K562 (cell line): ENCODE measurements at regions not wholly inside any gene's neighbourhood (a gene's known extent, or its start where the extent isn't known, plus 50 kb on each side); places are given as distances from the start of the nearest gene placed in this dataset.

Experiments
- CAMTA2 ChIP-seq: fragments of 250-450 bp; sonication (Bioruptor Pico); conservative IDR thresholded peaks from 2 replicates; pipeline ENCODE4 v1.5.1; 2022
- CEBPB ChIP-seq: fragments of 450-650 bp; IDR thresholded peaks from 2 replicates; pipeline ENCODE4 v1.6.1; 2016; ENCODE audit warnings: missing genetic modification characterization, missing compliant biosample characterization
- CTCF ChIP-seq, 3 experiments: IDR thresholded peaks in 2 of 3; conservative IDR thresholded peaks in 1 of 3; 2 replicates each; pipeline ENCODE4 v1.5.1; 2011 to 2012; ENCODE audit warnings: low read length in 3 of 3, mild to moderate bottlenecking in 3 of 3, control low read depth in 2 of 3, improper control_type of control experiment in 1 of 3, inconsistent platforms in 1 of 3, low read depth in 1 of 3, mixed read lengths in 1 of 3, moderate library complexity in 1 of 3; ENCODE audit not compliant: insufficient read depth in 2 of 3
- EZH2 ChIP-seq: IDR thresholded peaks from 2 replicates; pipeline ENCODE4 v1.6.1; 2012; ENCODE audit warnings: low read depth, mild to moderate bottlenecking, inconsistent platforms, low read length, borderline replicate concordance

DNA sequence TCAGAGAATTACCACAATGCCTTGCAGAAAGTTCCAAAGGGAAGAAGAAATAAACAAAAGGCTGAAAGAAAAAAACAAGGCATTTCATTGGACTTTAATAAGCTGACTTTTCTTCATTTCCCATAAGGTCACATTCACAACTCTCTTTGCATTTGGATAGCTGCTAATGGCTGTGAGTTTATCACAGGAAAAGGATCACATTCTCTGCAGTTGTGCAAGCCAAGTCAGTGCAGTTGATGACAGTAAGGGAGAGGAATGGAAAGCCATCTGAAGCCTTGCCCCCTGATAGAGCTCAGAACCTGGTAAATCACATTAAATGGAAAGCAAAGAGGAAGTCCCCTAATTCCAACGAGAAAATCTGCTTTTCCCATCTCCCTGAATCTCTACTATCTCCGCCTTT, 950.6 kb downstream of the CNTNAP5 start:
- TF ChIP-seq CEBPB (tag) (no peak), CAMTA2 (no peak), CTCF (IDR thresholded peaks at IDR 0.05 in 2 of 3, conservative IDR thresholded peaks at IDR 0.05 in 1 of 3; ENCODE audit: insufficient read depth in 2 of 3, low read depth in 1 of 3, low read length in 3 of 3) (no peak), EZH2 (no peak)
